ENCODE measurements at regions not wholly inside any gene's neighbourhood (a gene's known extent, or its start where the extent isn't known, plus 50 kb on each side); places are given as distances from the start of the nearest gene placed in this dataset.
"Not testable (repeated sequence)": the region's sequence is repeated elsewhere in the genome, so short reads cannot be mapped to it uniquely, and the experiment has no call there.

DNA sequence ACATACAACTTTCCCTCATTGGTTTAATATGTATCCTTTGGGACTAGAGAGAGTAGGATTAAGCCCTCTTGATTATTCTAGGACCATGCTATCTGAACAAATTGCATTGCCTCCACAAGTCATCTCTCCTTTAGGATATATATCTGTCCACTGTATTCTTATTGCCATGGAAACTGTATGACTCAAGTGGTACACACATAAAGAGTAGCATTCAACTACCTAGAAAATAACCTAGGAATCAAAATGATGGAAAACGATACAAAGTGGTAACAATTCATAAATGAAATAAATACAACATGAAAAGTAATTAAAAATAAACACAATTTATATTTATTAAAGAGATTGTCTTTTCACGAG, 212.1 kb upstream of the P2RY1 start:
- no peak for DNase-seq

DNA sequence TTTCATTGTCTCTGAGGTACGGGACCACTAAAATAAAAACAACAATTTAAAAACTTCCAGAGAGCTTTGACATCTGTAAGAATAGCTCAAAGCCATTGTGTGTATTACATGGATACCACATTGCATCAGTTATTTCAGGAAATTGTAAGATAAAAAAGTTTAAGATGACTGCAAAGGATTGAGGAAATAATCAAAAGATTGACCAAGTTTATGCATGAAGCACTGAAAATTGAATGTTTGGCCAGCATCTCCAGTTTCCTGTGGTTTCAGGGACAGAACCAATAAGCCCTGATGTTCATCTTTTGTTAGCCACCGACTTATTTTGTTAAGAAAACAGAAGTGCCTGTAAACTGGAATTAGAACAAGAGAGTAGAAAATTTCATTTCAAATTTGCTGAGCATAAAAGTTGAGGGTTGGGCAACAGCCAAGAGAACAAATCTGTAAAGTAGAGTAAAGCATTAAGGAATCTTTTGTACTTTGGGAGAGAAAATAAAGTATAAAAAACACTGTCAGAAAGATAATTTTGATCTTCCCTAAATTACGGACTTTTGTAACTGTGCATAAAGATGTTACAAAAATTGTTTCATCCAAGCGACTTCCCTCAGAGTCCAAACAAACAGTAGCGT, 211.5 kb upstream of the P2RY1 start:
- no peak for DNase-seq

DNA sequence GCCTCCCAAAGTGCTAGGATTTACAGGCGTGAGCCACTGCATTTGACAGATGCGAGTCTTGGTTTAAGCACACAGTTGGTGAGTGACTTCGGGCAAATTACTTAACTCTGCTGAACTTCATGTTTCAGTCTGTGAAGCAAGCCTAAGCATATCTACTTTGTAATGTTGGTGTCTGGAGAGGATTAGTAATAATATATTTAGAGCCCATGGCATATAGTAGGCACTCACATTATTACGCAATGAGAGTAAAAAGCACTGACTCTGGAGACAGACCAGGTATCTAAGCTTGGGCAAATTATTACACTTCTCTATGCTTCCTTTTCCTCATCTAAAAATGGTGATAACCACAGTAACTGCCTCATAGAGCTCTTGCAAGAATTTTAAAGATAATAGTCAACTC, 208.7 kb upstream of the P2RY1 start:
- no peak for DNase-seq

DNA sequence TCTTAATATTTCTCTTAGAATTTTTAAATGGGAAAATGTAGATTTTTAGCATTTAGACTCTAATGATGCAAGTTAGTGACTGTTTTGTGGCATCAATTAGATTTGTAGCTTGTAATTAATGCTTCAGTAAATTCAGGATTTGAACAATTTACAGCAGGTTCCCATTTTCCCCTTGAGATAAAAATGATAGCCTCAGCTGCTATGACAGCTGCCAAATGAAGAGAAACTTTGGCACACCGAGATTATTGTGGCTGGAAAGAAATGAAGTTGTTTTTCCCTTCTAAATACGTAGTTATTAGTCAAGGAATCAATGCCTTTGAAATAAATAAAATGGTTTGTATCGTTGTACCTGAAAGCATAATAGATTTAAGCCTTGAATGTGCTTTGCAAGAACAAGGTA, 206.4 kb upstream of the P2RY1 start:
- no peak for DNase-seq

DNA sequence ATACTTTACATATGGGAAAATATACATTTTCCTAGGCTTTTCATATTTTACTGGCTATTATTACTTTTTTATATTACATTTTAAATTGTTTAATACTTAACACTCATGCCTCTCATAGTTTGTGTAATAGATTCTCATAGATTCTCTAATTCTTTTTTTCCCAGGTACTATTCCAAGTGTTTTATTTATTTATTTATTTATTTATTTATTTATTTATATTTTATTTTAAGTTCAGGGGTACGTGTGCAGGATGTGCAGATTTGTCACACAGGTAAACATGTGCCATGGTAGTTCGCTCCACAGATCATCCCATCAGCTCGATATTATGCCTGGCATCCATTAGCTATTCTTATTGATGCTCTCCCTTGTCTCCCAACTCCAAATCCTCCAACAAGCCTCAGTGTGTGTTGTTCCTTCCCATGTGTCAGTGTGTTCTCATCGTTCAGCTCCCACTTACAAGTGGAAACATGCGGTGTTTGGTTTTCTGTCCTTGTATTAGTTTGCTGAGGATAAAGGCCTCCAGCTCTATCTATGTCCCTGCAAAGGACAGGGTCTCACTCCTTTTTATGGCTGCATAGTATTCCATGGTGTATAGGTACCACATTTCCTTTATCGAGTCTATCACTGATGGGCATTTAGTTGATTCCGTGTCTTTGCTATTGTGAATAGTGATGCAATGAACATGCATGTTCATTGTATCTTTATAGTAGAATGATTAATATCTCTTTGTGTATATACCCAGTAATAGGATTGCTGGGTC, 205.4 kb upstream of the P2RY1 start:
- no peak for DNase-seq

DNA sequence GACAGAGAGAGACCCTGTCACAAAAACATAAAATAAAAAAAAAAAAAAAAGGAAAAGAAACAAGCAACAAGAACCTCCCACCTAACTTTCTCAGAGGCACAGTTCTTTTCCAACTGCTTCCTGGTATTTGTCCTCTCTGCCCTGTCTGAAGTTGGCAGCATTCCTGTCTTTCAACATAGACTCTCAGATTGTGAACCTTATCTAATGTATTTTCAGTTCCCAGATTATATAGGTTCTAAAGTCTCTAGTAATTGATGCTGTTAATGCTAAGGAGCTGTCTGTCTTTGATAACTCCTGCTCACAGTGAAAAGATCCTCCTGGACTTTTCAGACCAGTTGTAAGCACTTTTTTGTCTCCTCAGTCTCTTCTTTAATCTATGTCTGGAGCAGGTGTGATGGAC, 199.5 kb upstream of the P2RY1 start:
- DNase-seq = no peak

DNA sequence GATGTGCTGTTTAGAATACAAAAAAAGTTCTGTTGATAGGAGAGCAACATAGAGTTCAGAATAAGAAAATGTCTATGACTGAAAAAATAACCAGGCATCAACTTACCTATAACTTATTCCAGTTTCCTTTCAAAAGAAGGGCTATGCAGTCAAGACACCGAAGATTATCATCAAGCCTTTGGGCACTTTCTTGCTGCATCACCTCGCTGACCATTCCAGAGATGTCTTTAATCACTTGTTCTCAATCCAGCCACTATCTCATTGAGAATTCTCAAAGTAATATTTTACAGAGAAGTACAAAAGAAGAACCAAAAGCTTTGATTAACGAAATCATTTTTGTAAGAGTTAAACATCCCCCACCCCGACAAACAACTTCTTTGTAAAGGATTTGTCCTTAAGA, 198.3 kb upstream of the P2RY1 start:
- DNase-seq = no peak

DNA sequence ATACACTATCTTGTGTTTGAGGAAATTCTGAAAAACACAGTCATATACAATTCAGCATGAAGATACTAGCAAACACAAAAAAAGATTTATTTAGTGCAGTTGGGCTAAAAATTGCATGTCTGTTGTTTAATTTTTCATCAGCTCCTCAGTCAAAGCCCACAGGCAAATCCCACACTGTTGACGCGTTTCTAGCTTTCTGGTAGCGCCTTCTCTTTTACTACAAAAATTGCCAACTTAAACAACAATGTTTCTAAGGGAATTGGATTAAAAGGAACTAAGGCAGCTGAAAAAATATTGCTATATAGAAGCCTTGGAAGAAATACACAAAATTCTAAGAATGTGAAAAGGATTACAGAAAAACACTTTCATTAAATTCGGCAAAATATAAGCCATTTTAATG, 196.7 kb upstream of the P2RY1 start:
- no peak for DNase-seq

DNA sequence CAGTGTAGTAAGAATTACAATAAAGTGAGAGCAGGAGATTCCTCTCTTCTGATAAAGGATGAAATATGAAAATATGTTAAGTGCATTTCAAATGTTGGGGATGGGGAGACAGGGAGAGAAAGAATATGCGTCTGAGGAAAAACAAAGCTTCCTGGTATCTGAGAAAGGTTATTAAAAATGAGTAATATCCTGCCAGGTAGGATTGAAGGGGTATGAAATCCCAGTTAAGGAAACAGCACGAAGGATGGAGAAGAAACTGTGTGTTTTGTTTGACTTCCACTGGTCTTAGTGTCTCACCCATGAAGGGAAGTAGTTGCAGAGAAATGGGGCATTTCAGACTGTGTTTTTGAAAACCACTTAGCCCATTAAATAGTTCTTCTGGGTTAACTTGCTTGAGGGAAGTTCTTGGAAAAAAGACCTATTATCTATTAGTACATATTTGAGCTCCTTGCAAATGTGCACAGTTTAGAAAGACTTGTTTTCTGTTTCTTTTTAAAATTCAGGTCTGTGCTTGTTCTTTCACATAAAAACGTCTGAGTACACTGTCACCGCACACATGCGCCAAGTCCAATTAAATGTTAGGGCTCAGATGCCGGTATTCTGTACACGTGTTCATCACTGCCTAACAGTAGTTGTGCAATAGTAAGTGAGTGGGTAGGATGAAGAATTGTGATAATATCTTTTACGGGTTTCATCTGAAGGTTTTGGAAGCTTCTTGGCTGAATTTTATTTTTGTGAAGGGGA, 196.1 kb upstream of the P2RY1 start:
- no peak for DNase-seq

DNA sequence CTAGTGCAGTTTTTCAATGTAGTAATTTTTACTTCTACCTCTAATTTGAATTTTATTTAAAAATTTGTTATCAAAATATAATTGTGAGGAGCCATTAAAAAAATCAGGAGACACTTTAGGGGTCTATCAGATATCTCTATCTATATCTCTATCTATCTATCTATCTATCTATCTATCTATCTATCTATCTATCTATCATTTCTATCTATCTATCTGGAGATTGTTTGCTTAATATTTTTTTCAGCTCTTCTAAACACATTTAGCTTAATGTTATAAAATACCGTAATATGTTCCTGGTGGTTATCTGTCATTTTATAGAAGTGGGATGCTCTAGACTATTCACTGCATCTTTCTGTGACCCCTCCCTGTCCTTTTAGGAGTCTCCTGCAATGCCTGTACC, 193.7 kb upstream of the P2RY1 start:
- DNase-seq = no peak

DNA sequence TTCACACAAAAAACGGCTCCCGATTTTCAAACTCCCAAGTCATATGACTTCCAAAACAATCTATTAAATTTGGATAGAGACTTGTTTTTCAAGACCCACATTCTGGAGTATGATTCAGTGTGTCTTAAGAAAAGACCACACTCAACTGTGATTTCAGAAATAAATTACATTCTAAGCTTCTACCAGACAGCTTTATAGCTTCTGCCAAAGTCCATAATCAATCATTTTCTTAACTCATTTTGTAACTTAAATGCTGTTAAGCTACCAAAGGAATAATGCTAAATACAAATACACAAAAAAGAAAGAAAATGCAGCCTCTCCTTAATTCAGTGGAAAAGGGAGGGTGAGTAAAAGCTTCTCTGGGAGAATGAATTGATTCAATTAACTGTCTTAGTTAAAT, 192.3 kb upstream of the P2RY1 start:
- DNase-seq = no peak

DNA sequence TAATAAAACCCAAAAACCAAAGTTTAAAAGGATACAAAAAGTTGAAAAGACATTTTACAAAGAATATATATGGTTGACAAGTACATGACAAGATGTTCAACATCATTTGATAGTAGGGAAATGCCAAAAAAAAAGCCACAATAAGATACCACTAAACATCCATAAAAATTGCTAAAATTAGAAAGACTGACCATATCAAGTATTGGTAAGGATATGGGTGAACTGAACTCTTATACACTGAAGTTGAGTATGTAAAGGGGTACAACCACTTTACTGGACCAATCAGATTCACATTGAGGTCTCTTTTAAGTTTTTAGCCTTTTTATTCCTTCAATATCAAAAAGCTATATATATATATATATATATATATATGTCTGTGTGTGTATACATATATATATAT, 190.5 kb upstream of the P2RY1 start:
- no peak for DNase-seq

DNA sequence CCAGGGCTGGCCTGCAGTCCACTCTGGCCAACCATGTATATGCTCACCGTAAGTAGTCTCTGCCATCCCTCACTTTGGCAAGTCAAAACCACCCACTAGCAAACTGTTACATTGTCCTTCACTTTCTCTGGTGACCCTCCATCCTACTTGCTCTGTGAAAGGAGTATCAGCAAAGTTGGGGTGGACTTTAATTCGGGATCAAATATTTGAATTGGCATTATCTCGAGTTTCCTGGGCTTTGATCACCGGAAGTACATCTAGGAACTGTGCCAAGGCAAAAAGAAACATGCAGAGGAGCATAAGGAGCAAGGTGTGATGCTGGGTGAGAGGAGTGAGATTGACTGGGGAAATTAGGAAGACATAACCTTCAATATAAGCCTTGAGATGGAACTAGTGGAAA, 188.9 kb upstream of the P2RY1 start:
- DNase-seq = no peak

DNA sequence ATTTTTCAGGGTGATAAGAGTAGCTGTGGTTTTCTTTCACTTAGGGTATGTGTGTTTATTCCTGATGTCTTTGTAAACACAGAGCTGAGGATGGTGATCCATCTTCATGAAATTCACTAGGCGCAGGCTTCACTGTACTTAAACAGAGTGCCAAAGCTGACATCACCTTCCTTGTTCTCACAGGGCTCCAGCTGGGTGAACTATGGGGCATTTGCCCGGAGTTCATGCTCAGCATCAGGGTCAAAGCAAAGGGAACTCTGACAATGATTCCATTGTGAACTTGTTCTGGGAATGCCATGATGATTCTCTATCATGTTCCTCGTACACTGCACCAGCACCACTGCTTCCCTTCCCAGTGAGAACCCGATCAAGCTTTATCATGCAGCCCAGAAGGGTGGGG, 184.8 kb upstream of the P2RY1 start:
- DNase-seq = no peak

DNA sequence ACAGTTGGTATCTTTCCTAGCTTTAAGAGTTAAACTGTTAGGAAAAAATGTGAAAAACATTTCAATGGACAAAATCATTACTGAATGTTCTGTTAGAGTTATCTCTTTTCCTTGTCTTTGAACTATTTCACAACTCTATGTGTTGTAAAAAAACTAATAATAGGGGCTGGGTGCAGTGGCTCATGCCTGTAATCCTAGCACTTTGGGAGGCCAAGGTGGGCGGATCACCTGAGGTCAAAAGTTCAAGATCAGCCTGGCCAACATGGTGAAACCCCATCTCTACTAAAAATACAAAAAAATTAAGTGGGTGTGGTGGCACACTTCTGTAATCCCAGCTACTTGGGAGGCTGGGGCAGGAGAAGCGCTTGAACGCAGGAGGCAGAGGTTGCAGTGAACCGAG, 184.0 kb upstream of the P2RY1 start:
- DNase-seq = not testable (repeated sequence)

DNA sequence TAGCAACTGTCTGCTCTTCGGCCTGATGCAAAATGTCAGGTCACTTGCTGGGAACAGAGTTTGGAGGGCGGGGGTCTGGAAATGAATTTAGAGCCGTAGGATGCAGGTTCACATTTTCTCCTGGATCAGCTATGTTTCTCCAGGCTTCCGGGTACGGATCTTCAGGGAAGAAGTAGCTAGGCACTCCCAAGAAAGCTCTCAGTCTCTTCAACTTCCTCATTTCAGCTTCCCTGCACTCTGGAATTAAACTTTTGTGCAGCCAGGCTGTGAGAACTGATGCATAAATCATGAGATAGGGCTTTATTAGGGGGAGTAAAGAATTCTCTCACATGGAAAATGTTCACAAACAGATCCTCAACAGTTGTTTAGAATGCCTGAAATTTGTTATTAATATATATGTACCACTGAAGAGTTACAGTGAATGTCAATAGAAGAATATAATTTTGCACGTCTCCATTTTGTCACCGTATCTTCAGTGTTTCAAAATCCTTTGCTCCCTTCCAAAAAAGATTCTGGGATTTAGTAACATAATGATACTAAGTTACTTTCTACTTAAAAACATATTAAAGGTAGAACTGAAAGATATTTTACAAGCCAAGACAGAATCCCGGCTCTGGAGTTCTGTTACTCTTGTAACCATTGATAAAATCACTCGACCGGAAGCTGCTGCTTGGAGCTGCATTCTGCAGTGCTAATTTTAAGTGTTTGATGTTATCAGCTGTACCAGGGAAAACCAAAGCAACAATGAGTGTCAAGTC, 178.5 kb upstream of the P2RY1 start:
- no peak for DNase-seq

DNA sequence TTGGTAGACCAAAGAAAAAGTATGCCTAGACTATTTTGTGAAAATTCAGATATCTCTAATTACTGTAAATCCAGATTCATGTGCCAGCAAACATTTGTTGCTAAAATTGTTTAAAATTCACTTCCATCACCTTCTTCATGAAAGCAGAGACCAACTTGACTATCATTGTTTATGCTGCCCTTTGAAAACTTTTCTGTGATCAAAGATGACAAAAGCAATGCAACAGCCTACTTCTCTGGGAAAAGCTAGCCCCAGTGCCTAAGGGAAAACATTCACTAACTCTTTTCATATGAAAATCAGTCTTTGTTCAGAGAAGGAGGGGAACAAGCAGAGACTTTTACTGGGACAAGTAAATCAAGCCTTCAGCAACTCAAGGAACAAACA, 178.0 kb upstream of the P2RY1 start:
- no peak for DNase-seq

DNA sequence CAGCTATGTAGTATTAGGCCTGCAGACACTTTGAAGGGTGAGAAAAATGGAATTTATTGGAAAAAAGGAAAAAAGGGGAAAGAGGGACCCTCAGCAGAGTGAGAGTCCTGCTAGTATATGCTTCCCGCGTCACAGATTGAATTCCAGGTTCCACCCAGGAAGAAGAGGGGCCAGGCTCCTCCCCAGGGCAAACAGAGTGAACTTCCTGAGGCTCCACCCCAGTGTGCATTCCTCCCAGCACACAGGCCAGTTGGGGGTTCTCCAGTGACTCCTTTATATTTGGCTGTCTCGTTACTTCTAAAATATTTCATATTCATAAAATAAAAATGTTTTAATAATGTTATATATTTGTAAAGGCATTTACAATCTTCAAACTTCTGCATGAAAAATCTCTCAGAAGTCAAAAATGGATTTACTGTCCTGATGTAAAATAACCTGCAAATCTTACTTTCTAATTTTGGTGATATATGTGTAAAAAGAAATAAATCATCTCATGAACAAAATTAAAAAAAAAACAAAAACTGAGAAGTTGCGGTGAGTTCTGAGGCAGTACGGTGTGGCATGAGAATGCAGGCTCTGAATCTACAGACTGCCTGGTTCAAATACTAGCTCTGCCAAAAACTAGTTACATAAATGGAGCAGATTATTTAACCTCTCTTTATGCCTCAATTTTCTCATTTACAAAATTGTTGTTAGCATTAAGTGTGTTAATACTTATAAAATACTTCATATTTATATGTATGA, 175.8 kb upstream of the P2RY1 start:
- DNase-seq = no peak

DNA sequence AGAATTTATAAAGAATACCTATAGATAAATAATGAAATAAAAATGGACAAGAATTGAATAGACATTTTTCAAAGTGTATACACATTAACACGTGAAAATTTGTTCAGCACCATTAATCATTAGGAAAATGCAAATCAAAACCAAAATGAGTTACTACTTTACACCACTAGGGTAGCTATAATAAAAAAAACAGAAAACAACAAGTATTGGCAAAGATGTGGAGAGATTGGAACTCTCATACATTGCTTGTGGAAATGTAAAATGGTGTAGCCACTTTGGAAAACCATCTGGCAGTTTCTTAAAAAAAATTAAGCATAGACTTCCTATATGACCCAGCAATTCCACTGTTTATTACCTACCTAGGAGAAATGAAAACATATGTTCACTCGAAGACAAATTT, 172.8 kb upstream of the P2RY1 start:
- DNase-seq = no peak

DNA sequence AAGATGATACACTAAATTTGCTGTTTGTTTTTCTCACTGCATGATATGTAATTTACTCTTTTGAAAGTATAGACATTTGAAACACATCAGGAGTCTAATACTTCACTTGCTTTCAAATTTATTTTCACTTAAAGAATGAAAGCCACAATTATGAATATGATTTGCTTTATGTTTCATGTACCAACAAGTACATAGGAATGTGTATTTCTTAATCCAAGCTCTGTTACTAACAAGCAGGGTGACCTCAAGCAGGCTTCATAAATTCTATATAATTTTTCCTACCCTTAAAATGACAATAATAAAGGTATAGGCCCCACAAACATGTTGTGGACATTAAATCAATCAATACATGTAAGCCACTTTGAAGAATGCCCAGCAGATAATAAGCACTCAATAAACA, 170.2 kb upstream of the P2RY1 start:
- no peak for DNase-seq

DNA sequence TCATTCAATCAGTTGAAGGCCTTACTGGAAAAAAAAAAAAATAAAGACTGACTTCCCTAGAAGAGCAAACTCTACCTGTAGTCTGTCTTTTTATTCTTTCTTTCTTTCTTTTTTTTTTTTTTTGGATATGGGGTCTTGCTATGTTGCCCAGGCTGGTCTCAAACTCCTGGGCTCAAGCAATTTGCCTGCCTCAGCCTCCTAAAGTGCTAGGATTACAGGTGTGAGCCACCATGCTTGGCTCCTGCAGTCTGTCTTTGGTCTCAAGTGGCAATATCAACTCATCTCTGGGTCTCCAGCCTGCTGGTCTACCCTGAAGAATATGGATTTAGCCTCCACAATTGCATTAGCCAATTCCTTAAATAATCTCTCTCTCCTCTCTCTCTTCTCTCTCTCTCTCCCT, 167.7 kb upstream of the P2RY1 start:
- no peak for DNase-seq

DNA sequence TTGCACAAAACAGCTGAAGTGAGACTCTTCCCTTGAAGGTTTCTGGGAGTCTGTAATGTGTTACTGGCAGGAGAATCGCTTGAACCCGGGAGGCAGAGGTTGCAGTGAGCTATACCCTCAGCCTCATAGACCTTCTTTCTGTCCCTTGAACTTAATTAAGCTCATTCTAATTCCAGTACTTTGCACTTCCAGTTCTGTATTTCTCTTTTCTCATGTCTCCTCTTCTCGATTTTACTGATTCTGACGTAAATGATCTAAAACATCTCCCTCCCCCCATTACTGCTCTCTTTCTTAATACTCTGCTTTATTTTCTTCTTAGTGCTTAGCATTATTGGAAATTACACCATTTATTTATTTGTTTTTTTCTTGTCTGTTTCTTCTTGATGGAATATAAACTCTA, 165.4 kb upstream of the P2RY1 start:
- DNase-seq = no peak
